GM21360 (cell line): ENCODE measurements at regions not wholly inside any gene's neighbourhood (a gene's known extent, or its start where the extent isn't known, plus 50 kb on each side); places are given as distances from the start of the nearest gene placed in this dataset.
"Not testable (repeated sequence)": the region's sequence is repeated elsewhere in the genome, so short reads cannot be mapped to it uniquely, and the experiment has no call there.

Source experiments
- ATAC-seq: cut with Tn5 transposase; IDR thresholded peaks from one replicate; pipeline ENCODE4 v1.9.1; 2021; ENCODE audit warnings: mild to moderate bottlenecking, moderate library complexity; ENCODE audit not compliant: unreplicated experiment

DNA sequence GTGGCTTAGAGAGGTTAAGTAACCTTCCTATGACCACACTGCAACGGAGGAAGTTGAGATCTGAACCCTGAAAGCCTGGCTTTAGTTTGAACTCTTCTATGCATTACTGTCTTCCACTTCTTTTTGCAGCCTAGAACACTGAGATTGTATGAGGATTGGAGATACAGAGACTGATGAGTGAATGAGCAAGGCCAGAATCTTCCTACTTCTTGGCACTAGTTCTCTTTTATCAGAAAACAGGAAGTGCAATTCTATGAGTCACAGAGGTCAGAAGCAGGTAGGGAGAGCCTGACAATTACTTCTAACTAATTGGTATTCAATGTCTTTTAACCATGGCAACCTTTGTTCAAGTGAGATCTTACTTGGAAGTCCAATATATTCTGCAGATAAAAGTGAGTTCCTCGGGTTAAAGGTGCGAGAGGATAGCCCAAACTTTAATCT, 219.0 kb downstream of the SHQ1 start:
- peak; percentile 74 for ATAC-seq

DNA sequence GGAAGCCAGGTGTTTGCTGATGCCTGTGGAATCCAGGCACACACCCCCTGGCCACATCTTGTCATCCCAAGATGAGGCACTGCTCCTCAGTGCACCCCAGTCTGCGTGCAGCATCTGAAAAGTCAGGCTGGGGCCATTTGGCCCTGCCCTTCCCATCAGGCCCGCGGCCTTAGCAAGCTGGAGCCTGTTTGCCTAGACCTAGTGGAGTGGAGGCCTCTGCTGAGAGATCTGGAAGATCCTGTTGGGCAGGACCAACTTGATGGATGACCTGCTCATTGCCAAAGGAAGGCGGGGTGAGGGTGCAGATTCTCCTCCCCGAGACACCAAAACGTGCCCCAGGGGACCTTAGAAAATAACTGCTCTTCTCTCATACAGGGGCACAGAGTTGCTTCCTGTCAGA, 220.2 kb downstream of the SHQ1 start:
- no peak for ATAC-seq

DNA sequence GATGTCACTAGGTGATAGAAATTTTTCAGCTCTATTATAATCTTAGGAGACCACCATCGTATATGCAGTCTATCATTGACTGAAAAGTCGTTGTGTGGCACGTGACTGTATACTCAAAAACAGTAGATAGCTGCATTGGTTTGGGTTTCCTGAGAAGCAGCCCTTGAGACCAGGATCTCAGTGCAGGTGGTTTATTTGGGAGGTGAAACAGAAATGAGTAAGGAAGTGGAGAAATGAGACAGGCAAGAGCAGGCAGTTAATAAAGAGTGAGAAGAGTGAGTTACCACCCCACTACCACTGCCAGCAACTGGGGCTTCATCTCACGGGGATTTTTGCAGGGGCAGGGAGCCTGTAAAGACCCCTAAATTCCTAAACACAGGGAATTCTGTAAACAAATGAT, 221.0 kb downstream of the SHQ1 start:
- no peak for ATAC-seq

DNA sequence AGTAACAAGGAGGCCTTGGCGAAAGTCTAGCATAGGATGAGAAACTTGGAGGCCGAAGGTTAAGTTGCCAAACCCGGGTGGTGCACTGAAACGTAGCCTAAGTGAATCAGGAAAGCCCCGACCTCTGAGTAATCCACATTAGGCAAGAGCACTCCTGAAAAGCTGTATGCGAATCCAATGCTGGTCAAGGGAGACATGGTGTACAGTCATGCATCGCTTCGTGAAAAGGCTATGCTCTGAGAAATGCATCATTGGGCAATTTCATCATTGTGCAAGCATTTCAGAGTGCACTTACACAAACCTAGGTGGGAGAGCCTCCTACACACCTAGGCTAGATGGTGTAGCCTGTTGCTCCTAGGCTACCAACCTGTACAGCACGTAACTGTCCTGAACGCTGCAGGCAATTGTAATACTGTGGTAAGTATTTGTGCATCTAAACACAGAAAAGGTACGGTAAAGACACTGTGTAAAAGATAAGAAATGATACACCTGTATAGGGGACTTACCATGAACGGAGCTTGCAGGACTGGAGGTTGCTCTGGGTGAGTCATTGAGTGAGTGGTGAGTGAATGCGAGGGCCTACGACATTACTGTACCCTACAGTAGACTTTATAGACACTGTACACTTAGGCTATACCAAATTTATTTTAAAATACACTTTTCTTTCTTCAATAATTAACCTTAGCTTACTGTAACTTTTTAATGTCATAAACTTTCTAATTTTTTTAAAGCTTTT, 222.5 kb downstream of the SHQ1 start:
- ATAC-seq, result no peak

DNA sequence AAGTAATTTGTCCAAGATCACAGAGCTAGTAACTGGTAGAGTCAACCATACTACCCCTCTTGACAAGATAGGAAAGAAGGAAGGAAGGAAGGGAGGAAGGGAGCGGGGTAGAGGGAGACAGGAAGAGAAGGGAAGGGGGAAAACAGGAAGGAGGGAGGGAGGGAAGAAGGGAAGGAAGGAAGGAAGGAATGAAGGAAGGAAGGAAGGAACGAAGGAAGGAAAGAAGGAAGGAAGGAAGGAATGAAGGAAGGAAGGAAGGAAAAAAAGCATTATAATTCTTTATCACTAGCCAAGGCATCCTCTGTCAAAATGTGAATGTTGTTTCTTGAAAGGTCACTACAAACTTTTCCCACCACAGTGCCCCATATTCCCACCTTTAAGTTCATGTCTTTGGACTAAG, 223.6 kb downstream of the SHQ1 start:
- ATAC-seq, result no peak

DNA sequence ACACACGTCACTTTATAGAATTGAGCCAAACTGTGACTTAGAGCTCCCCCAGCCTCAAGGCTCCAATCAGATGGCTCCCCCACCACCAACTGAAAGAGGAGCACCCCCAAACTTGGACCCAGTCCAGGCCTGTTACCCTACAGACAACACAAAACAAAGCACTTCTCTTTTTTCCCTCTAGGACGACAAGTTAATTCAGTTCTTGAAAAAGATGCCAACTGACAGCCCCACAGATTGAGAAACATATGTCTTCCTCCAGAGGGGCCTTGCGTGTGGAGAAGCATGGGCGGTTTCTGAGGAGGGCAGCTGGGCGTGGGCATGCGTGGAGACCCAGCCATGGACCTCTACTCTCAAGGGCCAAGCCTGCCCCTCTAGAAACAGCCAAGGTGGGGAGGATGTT, 229.5 kb downstream of the SHQ1 start:
- no peak for ATAC-seq

DNA sequence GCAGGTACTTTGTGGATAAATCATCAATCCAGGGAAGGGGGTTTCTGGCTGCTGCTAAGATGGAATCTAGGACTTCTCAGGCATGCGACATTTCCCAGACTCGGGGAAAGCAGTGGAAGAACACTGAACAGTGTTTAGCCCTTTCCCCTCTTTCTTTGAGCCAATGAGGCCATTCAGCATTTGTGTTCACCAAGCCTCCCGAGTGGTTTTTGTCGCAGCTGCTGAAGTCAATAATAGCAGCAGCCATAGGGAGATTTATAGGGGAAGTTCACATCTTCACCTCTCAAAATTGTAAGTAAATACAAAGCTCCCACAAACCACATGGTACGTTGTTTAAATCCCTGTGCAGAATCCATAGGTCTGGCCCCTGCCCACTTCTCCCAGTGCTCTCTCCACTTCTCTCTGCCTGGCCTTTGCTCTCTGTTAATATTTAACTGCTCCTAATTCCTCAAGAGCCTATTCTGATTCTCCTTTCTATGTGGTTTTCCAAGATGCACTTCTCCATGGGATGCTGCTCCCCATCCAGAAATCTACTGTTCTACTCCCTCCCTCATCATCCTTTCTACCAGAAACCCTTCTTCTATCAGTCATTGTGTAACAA, 230.7 kb downstream of the SHQ1 start:
- no peak for ATAC-seq

DNA sequence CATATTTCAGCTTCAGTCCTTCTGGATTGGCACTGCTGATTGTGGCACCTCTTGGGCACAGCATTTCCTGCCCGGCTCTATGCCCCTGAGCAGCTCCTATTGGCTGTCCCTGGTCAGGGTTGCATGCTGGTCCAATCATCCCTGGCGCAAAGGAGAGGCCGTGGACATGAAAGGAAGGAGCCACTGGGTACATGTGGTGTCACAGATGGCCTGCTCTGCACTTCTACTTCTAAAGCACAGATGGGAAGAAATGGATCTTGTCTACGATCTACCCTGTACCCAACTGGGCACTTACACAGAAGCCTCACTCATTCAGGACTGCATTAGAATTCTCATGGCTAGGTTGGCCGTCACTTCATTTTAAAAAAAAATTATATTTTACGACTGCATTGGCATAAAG, 232.5 kb downstream of the SHQ1 start:
- no peak for ATAC-seq

DNA sequence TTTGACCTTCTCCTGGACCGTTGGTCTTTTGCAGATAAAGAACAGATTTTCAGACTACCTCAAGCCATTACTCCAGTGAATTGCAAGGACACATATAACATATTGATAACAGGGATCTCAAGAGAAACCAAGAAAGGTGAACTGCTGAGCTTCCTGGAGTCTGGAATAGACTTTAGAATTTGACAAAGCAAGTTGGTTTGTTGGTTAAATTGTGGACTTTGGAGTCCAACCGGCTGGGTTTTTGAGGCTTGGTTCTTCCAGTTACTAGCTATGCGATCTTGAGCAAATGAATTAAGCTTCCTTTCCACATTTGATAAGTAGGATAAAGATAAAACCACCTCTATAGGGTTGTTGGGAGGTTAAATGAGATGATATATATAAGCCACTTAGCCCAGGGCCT, 233.1 kb downstream of the SHQ1 start:
- no peak for ATAC-seq

DNA sequence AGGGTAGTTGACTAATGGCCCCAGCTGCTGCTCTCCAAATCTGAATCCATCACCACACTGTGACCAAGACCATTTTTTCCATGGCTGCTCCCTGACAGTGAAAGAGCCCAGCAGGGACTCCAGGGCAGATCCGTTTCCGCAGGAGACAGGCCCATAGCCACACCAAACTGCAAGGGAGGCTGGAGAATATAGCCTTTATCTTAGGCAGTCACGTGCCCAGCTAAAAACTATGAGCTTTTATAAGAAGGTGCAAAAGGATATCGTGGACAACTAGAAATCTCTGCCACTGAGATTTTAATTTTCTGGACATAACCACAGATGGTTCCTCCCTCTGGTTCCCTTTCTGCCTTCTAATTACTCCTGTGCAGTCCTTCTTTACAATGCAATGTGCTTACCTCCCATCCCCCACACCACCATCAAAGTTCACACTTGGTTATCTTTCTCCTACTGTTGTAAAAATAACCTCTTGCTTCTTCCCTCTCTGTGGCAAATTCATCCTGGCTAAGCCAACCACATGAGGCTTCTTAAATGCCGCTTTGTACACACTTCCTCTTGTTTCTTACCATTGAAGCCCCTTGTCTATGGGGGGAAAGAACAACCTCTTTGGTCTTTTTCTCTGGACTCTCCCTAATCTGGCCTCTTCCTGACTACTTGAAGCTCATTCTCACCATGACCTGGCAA, 233.7 kb downstream of the SHQ1 start:
- no peak for ATAC-seq

DNA sequence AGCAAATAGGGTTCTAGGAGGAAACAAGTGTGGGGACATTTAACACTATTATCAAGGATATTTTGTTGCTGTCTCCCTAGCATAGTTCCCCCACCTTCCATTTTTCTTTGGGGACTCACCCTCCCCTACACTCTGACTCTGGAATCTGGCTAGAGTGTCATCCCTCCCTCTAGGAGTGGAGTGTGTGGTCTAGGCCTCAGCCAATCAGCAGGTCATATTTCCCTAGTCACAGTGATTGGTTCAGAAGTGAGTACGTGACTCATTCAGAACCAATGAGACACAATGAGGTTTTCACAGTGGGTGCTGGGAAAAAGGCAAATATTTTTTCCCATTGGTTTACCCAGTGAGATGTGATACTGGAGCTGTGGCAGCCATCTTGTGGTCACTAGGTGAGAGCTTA, 234.4 kb downstream of the SHQ1 start:
- no peak for ATAC-seq

DNA sequence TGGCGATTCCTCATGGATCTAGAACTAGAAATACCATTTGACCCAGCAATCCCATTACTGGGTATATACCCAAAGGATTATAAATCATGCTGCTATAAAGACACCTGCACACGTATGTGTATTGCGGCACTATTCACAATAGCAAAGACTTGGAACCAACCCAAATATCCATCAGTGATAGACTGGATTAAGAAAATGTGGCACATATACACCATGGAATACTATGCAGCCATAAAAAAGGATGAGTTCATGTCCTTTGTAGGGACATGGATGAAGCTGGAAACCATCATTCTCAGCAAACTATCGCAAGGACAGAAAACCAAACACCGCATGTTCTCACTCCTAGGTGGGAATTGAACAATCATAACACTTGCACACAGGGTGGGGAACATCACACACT, 239.1 kb downstream of the SHQ1 start:
- not testable (repeated sequence) for ATAC-seq

DNA sequence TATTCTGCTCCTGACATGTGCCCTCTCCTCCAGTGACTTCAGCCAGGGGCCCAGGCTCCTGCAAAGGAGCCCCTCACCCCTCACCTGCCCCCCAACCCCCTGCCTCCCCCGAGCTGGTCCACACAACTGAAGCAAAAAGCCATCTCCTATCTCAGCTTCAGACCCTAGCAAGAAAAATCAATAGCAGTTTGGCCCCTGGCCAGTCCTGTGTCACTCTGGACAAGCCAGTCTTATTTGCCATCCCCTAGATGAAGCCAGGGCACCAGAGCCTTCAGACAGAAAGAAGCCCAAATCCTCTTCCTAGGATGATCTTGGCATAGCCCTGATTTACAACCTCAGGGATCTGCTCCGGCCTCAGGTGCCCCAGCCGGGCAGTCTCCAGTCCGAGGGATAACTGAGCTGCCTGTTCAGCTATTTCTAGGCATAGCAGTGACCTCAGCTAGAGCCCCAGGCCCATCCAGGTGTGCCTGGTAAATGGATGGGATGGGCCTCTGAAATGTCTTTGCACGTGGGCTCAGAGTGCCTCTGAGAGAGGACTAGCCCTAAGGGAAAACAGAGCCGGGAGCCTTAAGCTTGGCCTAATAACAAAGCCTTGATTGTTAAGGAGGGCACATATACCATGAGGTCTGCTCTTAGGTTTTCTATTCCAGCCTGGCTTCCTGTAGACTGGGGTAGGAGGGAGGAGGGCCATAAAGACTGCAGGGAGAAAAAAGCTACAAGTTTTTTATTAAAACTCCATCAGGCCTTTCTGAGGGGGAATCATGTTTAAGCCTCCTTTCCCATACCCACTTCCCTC, 242.0 kb downstream of the SHQ1 start:
- no peak for ATAC-seq

DNA sequence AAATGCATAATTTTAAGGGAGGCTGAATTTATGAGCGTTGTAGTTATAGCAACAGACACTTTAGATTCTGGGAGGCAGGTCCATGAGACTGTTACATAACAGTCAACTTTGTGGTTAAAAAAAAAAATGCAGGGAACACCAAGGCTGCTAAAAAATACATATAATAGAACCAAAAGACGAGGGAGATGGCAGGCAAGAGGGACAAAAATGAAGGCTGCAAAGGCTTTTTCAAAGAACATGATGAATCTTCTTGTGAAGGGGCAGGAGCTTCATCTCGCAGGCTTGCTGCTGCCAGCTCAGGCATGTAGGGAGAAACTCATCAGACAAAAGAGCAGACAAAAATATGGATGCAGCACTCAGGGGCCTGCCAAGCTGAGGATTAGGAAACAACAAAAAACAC, 243.9 kb downstream of the SHQ1 start:
- ATAC-seq, result no peak

DNA sequence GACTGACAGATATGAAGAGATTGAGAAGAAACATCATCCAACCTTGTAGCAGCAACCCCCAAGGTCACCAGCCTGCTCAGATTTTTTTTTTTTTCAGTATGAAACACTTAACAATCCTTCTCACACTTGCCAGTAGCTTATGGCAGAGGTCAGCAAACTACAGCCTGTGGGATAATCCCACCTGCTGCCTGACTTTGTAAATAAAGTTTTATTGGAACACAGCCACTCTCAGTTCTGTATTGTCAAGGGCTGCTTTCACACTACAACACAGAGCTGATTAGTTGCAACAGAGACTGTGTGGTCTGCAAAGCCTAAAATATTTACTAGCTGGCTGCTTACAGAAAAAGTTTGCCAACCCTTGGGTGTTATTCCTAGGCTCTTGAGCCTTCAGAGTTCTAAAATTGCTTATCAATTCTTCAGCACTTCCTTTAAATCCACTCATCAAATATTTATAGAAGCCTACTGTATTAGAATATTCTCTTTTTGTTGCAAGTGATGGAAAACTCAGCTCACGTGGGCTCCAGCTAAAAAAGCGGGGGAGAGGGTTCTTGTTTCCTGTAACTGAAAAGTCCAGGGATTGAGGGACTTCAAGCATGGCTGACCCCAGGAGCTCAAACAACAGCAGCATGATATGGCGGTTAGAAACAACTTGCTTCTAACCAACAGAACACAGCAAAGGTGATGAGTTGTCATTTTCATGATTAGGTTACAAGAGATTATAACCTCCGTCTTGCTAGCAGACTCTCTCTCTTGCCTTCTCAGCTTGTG, 246.1 kb downstream of the SHQ1 start:
- ATAC-seq, result no peak

DNA sequence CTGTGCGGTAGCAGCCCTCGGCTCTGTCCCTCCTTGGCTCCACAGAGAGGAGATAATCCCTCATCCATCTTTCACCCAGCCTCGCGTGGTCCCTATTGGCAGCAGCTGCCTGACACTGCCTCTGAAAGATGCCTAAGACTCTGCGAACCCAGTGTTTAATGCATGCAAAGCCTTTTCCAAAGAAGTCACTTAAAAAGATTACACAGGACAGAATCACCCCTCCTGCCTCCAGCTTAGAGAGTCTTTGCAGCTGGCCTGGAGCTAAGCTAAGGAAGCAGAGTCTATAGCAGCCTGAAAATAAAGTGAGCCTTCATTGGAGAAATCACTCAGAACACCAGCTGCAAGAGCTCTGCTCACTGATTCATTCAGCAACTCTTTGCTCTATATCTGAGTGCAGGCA, 247.2 kb downstream of the SHQ1 start:
- no peak for ATAC-seq

DNA sequence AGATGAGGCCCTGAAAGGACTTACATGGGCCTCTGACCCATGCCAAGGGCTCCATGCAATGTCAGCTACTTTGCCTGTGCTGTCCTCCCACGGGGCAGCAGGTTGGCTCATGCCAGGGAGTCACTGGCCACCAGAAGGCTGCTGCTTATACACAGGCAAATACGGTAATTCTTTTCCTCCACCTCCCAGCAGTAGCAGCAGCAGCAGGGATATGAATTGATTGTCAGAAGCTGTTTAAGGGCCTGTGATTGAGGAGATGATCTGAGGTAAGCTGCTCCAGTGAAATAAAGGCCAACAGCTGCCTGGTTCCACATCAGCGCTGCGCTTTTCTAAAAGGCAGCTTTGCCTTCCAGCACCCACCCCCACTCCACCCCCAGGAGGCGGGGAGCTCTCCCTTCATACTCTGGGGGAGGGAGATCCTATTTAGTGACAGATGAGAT, 250.5 kb downstream of the SHQ1 start:
- no peak for ATAC-seq

DNA sequence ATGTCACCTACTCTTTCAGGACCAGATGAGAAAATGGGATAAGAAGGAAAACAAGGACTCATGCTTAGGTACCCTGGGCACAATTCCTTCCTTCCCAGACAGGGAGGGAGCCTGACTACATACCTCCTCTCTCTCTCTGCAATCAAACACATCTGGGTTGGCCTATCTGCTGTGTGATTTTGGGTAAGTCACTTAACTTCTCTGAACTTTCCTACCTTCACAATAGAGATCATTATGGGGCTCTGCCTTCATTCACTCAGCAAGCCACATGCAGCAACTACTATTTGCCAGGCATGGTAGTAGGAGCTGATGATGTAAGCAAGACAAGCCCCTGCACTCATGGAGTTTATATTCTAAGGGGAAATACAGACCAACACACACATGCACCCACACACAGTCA, 251.2 kb downstream of the SHQ1 start:
- ATAC-seq, result no peak

DNA sequence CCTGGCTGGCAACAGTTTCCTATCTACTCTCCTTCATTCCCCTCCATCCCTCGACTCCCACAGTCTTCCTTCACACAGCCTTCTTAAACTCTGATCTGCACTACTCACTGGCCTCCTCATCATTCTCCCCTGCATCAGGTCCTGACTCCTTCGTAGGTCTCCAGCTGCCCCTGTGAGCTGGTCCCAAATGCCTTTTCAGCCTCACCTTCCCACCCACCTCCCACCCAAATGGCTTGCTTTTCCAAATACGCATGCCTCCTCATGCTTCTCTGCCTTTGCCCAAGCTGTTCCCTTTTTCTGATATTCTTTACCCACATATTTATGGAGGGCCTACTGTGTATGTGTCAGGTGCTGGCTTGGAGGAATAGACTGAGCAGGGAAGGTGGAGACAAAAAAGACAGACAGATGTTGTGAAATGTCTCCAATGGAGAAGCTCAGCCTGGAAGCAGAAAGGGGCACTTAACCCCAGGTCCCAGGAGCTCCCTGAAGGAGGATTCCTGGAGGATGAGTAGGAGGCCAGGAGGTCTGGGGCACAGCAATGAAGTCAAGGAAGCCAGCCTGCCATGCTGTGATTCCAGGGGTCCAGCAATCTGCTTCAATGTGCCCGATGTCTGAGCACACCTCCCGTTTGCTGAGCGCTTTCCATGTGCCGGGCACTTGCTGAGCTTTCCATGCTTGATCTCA, 252.2 kb downstream of the SHQ1 start:
- no peak for ATAC-seq

DNA sequence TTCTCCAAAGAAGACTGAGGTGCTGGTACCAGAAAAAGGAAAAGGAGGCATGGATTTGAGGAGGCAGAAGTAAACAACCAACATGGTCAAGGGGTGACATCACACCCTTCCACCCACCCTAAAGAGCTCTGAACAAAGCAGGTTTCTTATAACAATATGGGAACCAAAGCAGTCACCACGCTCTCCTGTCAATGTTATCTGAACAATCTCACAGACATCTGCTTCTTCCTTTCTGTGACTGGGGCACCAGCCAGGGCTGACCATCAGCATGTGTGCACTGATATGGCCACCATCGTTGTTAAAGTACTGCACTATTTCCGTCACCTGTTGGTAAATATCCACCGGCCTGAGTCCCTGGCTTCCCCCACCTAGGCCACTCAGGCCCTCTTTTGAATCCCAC, 252.9 kb downstream of the SHQ1 start:
- ATAC-seq, result no peak
